Activated T-cell treated with anti-CD3 and anti-CD28 coated beads, Interleukin-2, amount 50 U/mL, for 4 hours (primary cell): ENCODE measurements at regions not wholly inside any gene's neighbourhood (a gene's known extent, or its start where the extent isn't known, plus 50 kb on each side); places are given as distances from the start of the nearest gene placed in this dataset.

Experiments used
- ATAC-seq, 2 donors: fragments of 200-7000 bp; cut with Tn5 transposase; one replicate each; pipeline ENCODE4 v1.10.0; 2021
- DNase-seq: peaks from one replicate; pipeline ENCODE4 v3.0.0-alpha.2; 2020
- H3K27me3 Mint-ChIP-seq: one replicate; pipeline ENCODE4 v1.8.0; 2021; ENCODE audit warnings: low read depth, mixed read lengths
- H3K36me3 Mint-ChIP-seq: one replicate; pipeline ENCODE4 v1.8.0; 2022; ENCODE audit warnings: mixed read lengths; ENCODE audit not compliant: insufficient read depth
- H3K4me1 Mint-ChIP-seq: one replicate; pipeline ENCODE4 v1.8.0; 2021; ENCODE audit warnings: low read depth, mixed read lengths
- H3K4me3 Mint-ChIP-seq: one replicate; pipeline ENCODE4 v1.8.0; 2021; ENCODE audit warnings: mild to moderate bottlenecking, moderate library complexity, mixed read lengths
- H3K9me3 Mint-ChIP-seq: one replicate; pipeline ENCODE4 v1.8.0; 2021; ENCODE audit warnings: mixed read lengths

DNA sequence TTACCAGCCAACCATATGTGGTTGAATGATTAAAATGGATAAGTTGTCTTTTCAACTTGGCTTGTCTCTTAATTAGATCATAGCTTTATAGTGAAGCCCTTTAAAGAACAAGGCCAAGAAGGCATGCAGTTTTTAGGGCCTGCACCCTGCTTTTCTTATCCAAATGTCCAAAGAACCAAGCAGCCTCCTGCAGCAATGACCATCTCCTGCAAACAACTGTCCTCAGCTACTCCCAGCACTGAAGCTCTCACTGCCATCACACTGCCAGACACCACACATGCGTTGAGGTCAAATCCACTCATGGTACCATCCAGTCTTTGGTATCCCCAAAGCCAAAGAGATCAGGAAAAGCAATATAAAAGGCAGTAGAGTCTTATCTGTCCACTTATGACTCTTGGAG is 210.3 kb downstream of the ACTR3B start:
- ATAC-seq (no peak), DNase-seq (no peak)
- Mint-ChIP-seq H3K9me3 (no peaks in the 10 kb centered on the region), H3K4me3 (no peak overlapping the region), H3K27me3 (peaks cover 2% of the 10 kb centered on the region), H3K36me3 (no peaks in the 10 kb centered on the region), H3K4me1 (no peaks in the 10 kb centered on the region)

DNA sequence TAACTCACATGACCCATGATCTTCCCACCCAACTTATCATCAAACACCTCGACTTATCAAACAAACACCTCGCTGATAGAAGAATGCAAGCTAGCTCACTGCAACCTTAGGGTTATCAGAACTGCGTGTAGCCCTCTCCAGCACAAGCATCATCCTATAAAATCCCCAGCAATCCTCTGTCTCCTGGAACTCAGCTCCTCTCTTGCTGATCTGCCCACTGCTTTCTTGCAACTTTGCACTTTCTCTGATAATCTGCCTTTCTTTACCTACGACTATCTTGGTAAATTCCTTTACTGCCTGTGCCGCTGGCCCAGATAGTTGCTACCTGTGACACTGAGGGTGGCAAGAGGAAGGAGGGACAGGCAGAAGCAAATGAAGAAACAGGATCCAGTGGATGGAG is 210.9 kb downstream of the ACTR3B start:
- no peak overlapping the region for H3K4me3 Mint-ChIP-seq
- no peaks in the 10 kb centered on the region for H3K4me1 Mint-ChIP-seq
- H3K9me3 Mint-ChIP-seq: no peaks in the 10 kb centered on the region
- DNase-seq (no peak), ATAC-seq (no peak)
- H3K27me3 Mint-ChIP-seq: peaks cover 2% of the 10 kb centered on the region
- no peaks in the 10 kb centered on the region for H3K36me3 Mint-ChIP-seq

DNA sequence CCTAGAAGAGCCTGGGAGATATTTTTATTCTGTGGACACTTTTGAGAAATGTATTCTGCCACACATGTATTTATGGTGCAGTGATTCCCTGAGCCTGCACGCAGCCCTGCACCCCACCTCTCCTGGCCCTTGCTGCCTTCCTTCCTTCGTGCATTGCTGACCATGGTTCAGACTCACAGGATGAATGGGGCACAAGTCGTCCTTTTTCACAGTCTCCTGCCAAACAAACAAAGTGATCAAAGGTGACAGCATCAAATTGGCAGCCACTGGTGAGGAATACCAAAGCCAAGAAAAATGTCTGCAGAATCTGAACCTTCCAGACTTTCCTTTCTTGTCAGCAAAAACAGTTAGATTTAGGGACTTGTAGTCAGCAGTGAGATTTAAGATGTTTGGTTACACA is 215.0 kb downstream of the ACTR3B start:
- Mint-ChIP-seq H3K4me3 (no peak overlapping the region), H3K36me3 (no peaks in the 10 kb centered on the region), H3K4me1 (no peaks in the 10 kb centered on the region), H3K9me3 (no peaks in the 10 kb centered on the region), H3K27me3 (peaks cover 2% of the 10 kb centered on the region)
- no peak for ATAC-seq
- no peak for DNase-seq

DNA sequence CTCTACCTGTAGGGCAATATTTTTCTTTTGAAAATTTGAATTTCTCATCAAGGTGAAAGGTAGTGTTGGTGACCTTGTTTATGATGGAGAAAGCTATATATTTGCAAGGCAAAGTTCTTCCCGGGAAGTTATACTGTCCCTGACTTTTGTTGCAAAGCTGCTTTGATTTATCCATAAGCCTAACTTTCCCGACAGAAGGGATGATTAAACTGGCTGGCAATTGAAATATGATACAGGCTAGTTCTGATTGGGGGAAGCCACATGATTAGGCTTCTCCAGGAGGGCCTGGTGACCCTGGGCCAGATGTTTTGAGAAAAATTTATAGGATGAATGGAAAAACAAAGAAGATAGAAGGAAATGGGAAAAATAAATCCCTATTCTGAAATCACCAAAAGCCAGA is 215.5 kb downstream of the ACTR3B start:
- Mint-ChIP-seq H3K4me3 (no peak overlapping the region), H3K4me1 (no peaks in the 10 kb centered on the region), H3K9me3 (no peaks in the 10 kb centered on the region), H3K36me3 (no peaks in the 10 kb centered on the region), H3K27me3 (peaks cover 2% of the 10 kb centered on the region)
- ATAC-seq (no peak), DNase-seq (no peak)

DNA sequence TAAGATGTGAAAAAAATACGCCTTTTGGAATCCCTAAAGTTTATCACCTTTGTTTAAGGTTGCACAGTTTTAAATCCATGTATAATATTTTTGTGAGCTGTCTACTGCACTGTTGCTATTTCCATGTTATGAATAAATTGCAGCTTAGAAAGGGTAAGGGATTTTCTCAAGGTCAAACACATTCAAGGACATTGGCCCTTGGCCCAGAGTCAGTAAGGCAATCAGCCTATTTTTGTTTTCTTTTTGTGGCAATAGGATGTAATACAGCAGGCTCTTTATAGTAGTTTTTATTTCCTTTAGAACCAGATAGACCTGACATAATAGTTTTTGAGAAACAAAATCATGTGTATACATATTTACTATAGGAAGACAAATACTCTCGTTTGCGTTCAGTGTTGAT is 219.8 kb downstream of the ACTR3B start:
- Mint-ChIP-seq H3K9me3 (no peaks in the 10 kb centered on the region), H3K27me3 (peaks cover 5% of the 10 kb centered on the region), H3K36me3 (no peaks in the 10 kb centered on the region), H3K4me3 (no peak overlapping the region), H3K4me1 (no peaks in the 10 kb centered on the region)
- ATAC-seq: no peak
- no peak for DNase-seq

DNA sequence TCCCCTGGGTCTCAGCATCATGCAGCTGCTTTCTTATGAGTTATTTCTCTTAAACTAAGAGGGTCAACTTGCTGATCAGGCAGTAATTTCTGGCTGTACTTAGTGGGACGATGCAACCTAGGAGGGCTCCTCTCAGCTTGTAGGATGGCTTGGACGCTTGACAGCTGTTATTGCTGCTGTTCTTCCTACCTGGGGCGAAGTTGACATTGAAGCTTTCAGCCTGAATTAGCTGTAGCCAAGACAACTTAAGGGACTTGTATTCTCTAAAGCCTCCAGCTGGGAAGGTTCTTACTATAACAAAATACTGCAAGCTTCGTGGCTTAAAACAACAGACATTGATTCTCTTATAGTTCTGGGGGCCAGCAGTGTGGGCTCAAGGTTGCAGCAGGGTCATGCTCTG is 224.9 kb downstream of the ACTR3B start:
- DNase-seq (no peak), ATAC-seq (no peak)
- Mint-ChIP-seq H3K4me1 (no peaks in the 10 kb centered on the region), H3K4me3 (no peak overlapping the region), H3K36me3 (no peaks in the 10 kb centered on the region), H3K9me3 (no peaks in the 10 kb centered on the region), H3K27me3 (peaks cover 8% of the 10 kb centered on the region)

DNA sequence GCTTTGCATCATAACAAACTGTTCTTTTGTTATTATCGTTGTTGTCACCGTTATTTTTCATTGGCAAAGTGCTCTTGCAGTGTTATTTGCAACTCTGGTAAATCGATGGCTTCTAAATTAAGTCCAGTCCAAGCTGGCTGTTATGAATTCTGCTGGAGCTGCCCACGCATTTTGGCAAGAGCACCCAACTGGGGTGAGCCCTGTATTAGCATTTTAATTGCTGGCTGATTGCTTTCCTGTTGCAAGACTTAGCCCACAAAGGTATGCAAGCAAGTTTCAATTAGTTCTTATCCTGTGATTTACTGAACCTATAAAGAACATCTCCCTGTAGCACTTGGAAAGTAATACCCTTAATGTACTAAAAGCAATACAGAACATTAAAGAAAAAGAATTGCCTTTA is 226.8 kb downstream of the ACTR3B start:
- ATAC-seq (no peak), DNase-seq (no peak)
- no peaks in the 10 kb centered on the region for H3K36me3 Mint-ChIP-seq
- no peaks in the 10 kb centered on the region for H3K9me3 Mint-ChIP-seq
- no peak overlapping the region for H3K4me3 Mint-ChIP-seq
- peaks cover 8% of the 10 kb centered on the region for H3K27me3 Mint-ChIP-seq
- H3K4me1 Mint-ChIP-seq: no peaks in the 10 kb centered on the region

DNA sequence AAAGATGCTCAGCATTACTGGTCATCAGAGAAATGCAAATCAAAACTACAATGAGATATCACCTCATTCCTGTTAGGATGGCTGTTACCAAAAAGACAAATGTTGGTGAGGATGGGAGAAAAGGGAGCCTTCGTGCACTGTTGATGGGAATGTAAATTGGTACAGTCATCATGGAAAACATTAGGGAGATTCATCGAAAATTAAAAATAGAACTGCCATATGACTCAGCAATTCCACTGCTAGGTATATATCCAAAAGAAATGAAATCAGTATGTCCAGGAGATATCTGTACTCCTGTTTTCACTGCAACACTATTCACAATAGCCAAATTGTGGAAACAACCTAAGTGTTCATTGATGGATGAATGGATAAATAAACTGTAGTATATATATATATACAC is 228.1 kb downstream of the ACTR3B start:
- peaks cover 3% of the 10 kb centered on the region for H3K27me3 Mint-ChIP-seq
- no peak for DNase-seq
- no peaks in the 10 kb centered on the region for H3K4me1 Mint-ChIP-seq
- H3K4me3 Mint-ChIP-seq: no peak overlapping the region
- ATAC-seq: no peak
- no peaks in the 10 kb centered on the region for H3K9me3 Mint-ChIP-seq
- H3K36me3 Mint-ChIP-seq: no peaks in the 10 kb centered on the region

DNA sequence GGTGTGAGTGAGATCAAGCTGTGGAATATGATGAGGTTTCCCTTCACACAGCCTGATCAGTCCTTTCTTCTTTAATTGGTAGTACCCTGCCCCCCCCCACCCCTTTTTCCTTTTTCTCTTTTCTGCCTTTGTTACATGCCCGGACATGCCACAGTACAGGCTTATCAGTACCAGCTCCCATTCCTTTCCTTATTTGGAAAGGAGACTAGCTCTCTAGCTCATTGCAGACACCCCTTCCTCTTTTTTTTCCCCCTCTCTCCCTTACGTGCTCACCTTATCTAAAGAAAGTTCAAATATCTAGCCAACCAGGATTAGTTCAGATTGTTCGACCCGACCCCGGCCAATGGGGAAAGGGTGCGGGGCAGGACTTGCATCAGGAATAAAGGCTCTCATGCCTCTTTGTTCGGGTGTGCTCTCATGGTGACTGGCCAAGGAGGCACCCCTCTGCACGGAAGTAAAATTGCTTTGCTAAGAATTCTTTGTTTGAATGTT is 230.4 kb downstream of the ACTR3B start:
- Mint-ChIP-seq H3K27me3 (peaks cover 3% of the 10 kb centered on the region), H3K4me1 (no peaks in the 10 kb centered on the region), H3K4me3 (no peak overlapping the region), H3K9me3 (no peaks in the 10 kb centered on the region), H3K36me3 (no peaks in the 10 kb centered on the region)
- no peak for ATAC-seq
- DNase-seq: no peak

DNA sequence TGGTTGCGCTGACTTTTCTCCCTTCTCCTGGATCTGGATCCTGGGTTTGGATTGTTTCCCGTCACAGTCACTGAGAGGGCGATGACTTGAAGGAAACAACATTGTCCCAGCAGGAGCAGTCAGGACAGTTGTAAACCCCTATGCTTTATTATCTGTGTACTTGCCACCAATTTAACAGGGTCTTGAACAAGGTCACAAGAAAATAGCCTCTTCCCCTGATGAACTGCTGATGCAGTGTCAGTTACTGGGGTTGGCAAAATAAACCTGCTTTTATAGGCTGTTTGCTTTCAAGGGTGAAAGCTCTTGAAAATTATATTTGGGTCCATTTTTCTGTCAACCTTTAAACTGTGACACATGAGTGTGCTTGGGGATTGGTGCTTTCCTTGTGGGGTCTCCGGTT is 238.9 kb downstream of the ACTR3B start:
- DNase-seq (no peak), ATAC-seq (no peak)
- no peaks in the 10 kb centered on the region for H3K36me3 Mint-ChIP-seq
- H3K4me1 Mint-ChIP-seq: no peaks in the 10 kb centered on the region
- H3K4me3 Mint-ChIP-seq: no peak overlapping the region
- H3K27me3 Mint-ChIP-seq: no peaks in the 10 kb centered on the region
- no peaks in the 10 kb centered on the region for H3K9me3 Mint-ChIP-seq

DNA sequence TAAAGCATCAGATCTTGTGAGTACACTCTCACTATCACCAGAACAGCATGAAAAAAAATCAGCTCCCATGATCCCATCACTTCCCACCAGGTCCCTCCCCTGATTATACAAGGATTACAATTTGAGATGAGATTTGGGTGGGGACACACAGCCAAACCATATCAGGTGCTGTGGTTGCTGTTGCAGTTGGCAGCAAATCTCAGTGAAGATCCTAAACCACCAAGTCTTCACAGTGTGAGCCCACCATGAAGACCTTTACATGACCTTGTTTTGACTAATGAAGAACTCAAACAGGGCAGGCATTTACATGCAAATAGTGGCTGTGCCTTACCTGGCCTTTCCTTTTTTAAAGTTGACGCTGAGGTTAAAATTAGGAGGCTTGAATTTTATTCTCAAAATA is 242.6 kb downstream of the ACTR3B start:
- Mint-ChIP-seq H3K27me3 (peaks cover 3% of the 10 kb centered on the region), H3K36me3 (no peaks in the 10 kb centered on the region), H3K4me3 (no peak overlapping the region), H3K4me1 (no peaks in the 10 kb centered on the region), H3K9me3 (no peaks in the 10 kb centered on the region)
- ATAC-seq (no peak), DNase-seq (no peak)

DNA sequence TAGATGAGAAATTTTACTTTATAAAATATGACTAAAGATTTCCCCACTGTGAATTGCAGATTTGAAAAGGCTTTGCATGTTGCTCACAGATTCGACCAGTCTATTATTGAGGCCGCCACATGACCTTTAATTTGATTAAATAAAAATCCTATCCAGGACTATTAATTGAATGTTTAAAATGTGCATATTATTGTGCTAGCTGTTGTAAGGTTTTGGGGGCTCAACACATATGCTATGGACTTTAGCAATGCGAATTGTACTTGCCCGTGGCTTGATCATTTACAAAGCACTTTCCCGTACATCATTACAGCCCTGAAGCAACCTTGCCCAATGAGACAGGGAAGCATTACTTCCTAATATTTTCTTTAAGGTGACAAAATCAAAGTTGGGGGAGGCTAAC is 243.0 kb downstream of the ACTR3B start:
- no peak overlapping the region for H3K4me3 Mint-ChIP-seq
- H3K27me3 Mint-ChIP-seq: peaks cover 3% of the 10 kb centered on the region
- no peaks in the 10 kb centered on the region for H3K4me1 Mint-ChIP-seq
- DNase-seq (no peak), ATAC-seq (no peak)
- H3K36me3 Mint-ChIP-seq: no peaks in the 10 kb centered on the region
- no peaks in the 10 kb centered on the region for H3K9me3 Mint-ChIP-seq

DNA sequence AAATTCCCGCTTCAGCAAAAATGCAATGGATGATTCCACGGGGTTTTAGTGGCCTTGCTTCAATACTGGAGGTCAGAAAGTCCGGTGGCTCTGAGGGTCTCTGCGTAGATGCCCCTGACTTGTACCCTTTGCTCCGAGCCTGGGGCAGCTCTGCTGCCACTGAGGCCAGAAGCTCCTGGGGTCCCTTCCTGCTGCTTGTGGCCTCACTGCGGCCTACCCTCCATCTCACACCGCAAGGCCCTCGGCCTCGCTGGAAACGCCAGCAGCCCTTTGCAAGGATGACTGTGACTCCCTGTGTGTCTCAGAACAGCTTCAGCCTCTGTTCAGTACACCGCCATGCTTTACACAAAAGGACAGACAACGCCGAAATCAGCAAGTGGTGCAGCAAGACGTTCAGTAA is 244.8 kb downstream of the ACTR3B start:
- no peak for DNase-seq
- Mint-ChIP-seq H3K36me3 (no peaks in the 10 kb centered on the region), H3K9me3 (no peaks in the 10 kb centered on the region), H3K4me1 (no peaks in the 10 kb centered on the region), H3K4me3 (no peak overlapping the region), H3K27me3 (peaks cover 3% of the 10 kb centered on the region)
- no peak for ATAC-seq

DNA sequence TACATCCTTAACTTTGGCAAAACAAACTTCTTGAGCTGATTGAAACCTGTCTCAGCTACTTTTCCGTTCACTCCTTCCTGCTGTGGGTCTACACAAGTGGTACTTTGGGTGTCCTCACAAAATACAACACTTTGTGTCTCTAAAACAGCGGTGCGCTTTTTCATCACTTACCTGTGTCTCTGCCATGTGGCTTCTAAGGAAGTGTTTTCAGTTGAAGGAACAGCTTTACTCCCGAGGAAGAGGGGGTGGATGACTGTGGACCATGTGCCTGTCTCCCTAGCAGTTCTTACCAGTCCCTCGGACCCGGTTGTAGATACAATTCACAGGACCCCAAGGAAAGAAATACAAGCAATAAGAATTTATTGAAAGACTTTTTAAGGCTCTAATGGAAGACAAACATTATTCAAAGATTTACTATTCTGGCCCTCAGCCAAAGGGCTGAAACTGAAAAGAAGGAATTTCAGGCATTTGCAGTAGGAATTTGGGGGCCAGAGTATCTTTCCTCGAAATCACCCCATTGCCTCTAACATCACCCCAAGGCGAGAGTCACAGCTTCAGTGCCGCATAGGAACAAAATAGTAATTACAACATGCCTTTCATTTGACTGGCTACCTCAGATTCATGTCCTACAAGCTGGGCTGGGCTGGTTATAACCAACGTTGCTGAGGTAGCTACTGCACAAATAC is 246.3 kb downstream of the ACTR3B start:
- Mint-ChIP-seq H3K36me3 (no peaks in the 10 kb centered on the region), H3K27me3 (peaks cover 3% of the 10 kb centered on the region), H3K4me3 (no peak overlapping the region), H3K9me3 (no peaks in the 10 kb centered on the region), H3K4me1 (no peaks in the 10 kb centered on the region)
- ATAC-seq (no peak), DNase-seq (no peak)

DNA sequence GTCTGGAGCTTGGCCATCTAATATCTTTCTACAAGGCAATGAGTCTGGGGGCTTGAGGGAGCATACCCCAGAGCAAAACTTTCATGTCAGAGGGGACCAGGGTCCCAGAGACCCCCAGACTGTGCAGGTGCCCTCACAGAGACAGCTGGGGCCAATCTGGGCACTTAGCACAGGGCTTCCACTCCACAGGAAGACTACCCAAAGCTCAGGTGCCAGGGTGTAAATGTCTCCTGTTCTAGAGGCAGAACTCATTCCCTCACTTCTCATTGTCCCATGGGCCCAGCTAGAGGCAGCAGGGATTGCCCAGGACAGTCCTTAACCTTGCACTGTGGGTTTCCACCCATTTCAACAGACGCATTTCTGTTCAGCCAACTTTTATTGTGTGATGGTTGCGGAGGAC is 246.9 kb downstream of the ACTR3B start:
- no peak for DNase-seq
- Mint-ChIP-seq H3K36me3 (no peaks in the 10 kb centered on the region), H3K9me3 (no peaks in the 10 kb centered on the region), H3K4me3 (no peak overlapping the region), H3K4me1 (no peaks in the 10 kb centered on the region), H3K27me3 (peaks cover 3% of the 10 kb centered on the region)
- no peak for ATAC-seq

DNA sequence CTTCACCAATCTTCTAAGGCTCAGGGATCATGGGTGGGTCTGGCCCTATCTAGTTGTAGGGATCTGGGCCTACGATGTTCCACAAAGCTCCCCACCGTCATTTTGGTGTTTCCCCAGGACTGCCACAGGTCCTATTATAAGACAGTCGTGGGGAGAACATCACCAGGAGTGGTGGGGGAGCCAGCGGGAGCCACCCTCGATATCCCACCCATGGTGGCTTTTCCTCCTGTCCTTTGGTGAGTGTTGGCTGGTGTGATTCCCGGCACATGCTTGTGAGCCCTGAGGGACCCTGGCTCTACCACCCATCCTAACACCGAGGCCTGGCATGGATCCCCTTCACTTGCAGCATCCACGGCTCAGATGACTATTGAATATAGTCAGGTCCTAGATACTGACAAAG is 247.4 kb downstream of the ACTR3B start:
- Mint-ChIP-seq H3K4me3 (no peak overlapping the region), H3K9me3 (no peaks in the 10 kb centered on the region), H3K4me1 (no peaks in the 10 kb centered on the region), H3K36me3 (no peaks in the 10 kb centered on the region), H3K27me3 (peaks cover 3% of the 10 kb centered on the region)
- no peak for ATAC-seq
- no peak for DNase-seq
